ENCODE measurements at regions not wholly inside any gene's neighbourhood (a gene's known extent, or its start where the extent isn't known, plus 50 kb on each side); places are given as distances from the start of the nearest gene placed in this dataset.

GRCh38 chr18:27414682-27415081 lies 229.6 kb upstream of the CHST9 start:
- Histone ChIP-seq H3K18ac (ENCODE audit: low read depth, low read length) (no peak overlapping the region), H3K4me1 (ENCODE audit: control insufficient read depth, insufficient read depth, low read length) (no peaks in the 10 kb centered on the region), H3K56ac (ENCODE audit: extremely low read depth, insufficient read depth, low read length) (no peak overlapping the region), H2BK120ac (ENCODE audit: low read depth, low read length) (no peak overlapping the region), H3K79me1 (ENCODE audit: low read depth in 1 of 2, low read length in 2 of 2) (no peaks in the 10 kb centered on the region), H2AFZ (replicated peaks; ENCODE audit: low read length, poor library complexity) (no peak overlapping the region), H4K20me1 (ENCODE audit: insufficient read depth, low read length) (no peaks in the 10 kb centered on the region), H3K9me3 (ENCODE audit: control insufficient read depth, insufficient read depth, low read length) (peaks cover 5% of the 10 kb centered on the region), H3K9ac (ENCODE audit: low read depth, low read length) (no peak overlapping the region), H3K23ac (ENCODE audit: low read depth, low read length) (no peak overlapping the region), H2BK20ac (ENCODE audit: low read depth, low read length) (no peak overlapping the region), H3K36me3 (ENCODE audit: control insufficient read depth, insufficient read depth, low read length) (no peaks in the 10 kb centered on the region), H4K91ac (ENCODE audit: insufficient read depth, low read depth, low read length) (no peak overlapping the region), H3K4ac (ENCODE audit: low read depth, low read length) (no peak overlapping the region), H3K27me3 (ENCODE audit: control insufficient read depth, insufficient read depth, low read length) (no peaks in the 10 kb centered on the region), H3K9me1 (ENCODE audit: insufficient read depth, low read length) (no peaks in the 10 kb centered on the region), H3K27ac (ENCODE audit: insufficient read depth, low read length) (no peak overlapping the region), H4K5ac (ENCODE audit: low read depth, low read length) (no peak overlapping the region), H2AK9ac (replicated peaks; ENCODE audit: low read depth, low read length, poor library complexity) (no peak overlapping the region), H3K4me2 (ENCODE audit: low read depth, low read length) (no peak overlapping the region), H4K8ac (ENCODE audit: low read depth in 2 of 2, low read length in 2 of 2) (no peak overlapping the region), H2BK5ac (ENCODE audit: low read depth, low read length, poor library complexity, severe bottlenecking) (no peak overlapping the region), H2AK5ac (ENCODE audit: low read depth, low read length) (no peak overlapping the region), H2BK15ac (ENCODE audit: low read depth, low read length) (no peak overlapping the region), H3K4me3 (ENCODE audit: insufficient read depth, low read depth, low read length) (no peak overlapping the region), H3K14ac (replicated peaks; ENCODE audit: low read depth, low read length) (no peak overlapping the region)
- in situ Hi-C loops (cut with MboI; ENCODE audit: low sequenced_read_pairs) (no loop called here), intact Hi-C loops (cut with micrococcal nuclease) (no loop called here), dilution Hi-C loops (cut with HindIII; ENCODE audit: low sequenced_read_pairs, unreplicated experiment) (no loop called here)
- no TSS peak for BruUV-seq (replicated peaks)
- ATAC-seq (ENCODE audit: low read depth) (no peak), DNase-seq (no peak)
- CTCF ChIA-PET = no interaction called here
- WGBS, 2 experiments (ENCODE audit: extremely low coverage in 2 of 2, insufficient read length in 1 of 2) = no CpG with 5 or more reads among the region's 1 CpG
- TF ChIP-seq BHLHE40 (IDR thresholded peaks at IDR 0.05; ENCODE audit: low read depth, low read length) (no peak), CTCF (conservative IDR thresholded peaks at IDR 0.05; ENCODE audit: low read depth, low read length) (no peak)
- POLR2A ChIA-PET (ENCODE audit: unreplicated experiment) = no interaction called here
